ENCODE measurements at regions not wholly inside any gene's neighbourhood (a gene's known extent, or its start where the extent isn't known, plus 50 kb on each side); places are given as distances from the start of the nearest gene placed in this dataset.

GRCh38 chr13:33676045-33676989 is 141.6 kb upstream of the RFC3 start:
- TF ChIP-seq, protein P1, sequence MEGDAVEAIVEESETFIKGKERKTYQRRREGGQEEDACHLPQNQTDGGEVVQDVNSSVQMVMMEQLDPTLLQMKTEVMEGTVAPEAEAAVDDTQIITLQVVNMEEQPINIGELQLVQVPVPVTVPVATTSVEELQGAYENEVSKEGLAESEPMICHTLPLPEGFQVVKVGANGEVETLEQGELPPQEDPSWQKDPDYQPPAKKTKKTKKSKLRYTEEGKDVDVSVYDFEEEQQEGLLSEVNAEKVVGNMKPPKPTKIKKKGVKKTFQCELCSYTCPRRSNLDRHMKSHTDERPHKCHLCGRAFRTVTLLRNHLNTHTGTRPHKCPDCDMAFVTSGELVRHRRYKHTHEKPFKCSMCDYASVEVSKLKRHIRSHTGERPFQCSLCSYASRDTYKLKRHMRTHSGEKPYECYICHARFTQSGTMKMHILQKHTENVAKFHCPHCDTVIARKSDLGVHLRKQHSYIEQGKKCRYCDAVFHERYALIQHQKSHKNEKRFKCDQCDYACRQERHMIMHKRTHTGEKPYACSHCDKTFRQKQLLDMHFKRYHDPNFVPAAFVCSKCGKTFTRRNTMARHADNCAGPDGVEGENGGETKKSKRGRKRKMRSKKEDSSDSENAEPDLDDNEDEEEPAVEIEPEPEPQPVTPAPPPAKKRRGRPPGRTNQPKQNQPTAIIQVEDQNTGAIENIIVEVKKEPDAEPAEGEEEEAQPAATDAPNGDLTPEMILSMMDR (conservative IDR thresholded peaks at IDR 0.05; ENCODE audit: low read depth, low read length): no peak
- TF ChIP-seq FOS (IDR thresholded peaks at IDR 0.05; ENCODE audit: low read depth, low read length) (no peak), SMC3 (IDR thresholded peaks at IDR 0.05; ENCODE audit: low read depth, low read length) (no peak), POLR2A (IDR thresholded peaks at IDR 0.05; ENCODE audit: low read depth, low read length) (no peak), RFX5 (IDR thresholded peaks at IDR 0.05; ENCODE audit: low read depth, low read length) (no peak), MAZ (IDR thresholded peaks at IDR 0.05; ENCODE audit: borderline replicate concordance, low read depth, low read length) (no peak), MAFK (IDR thresholded peaks at IDR 0.05; ENCODE audit: low read depth, low read length) (no peak), BHLHE40 (IDR thresholded peaks at IDR 0.05; ENCODE audit: low read depth, low read length) (no peak), MXI1 (IDR thresholded peaks at IDR 0.05; ENCODE audit: borderline replicate concordance, low read depth, low read length) (no peak; the same call in 1 of the 2 replicates)
- TF ChIP-seq, protein P2, sequence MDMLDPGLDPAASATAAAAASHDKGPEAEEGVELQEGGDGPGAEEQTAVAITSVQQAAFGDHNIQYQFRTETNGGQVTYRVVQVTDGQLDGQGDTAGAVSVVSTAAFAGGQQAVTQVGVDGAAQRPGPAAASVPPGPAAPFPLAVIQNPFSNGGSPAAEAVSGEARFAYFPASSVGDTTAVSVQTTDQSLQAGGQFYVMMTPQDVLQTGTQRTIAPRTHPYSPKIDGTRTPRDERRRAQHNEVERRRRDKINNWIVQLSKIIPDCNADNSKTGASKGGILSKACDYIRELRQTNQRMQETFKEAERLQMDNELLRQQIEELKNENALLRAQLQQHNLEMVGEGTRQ (IDR thresholded peaks at IDR 0.05; ENCODE audit: low read depth, low read length): no peak

Measured in IMR-90 (cell line).